ENCODE measurements at regions not wholly inside any gene's neighbourhood (a gene's known extent, or its start where the extent isn't known, plus 50 kb on each side); places are given as distances from the start of the nearest gene placed in this dataset.

DNA sequence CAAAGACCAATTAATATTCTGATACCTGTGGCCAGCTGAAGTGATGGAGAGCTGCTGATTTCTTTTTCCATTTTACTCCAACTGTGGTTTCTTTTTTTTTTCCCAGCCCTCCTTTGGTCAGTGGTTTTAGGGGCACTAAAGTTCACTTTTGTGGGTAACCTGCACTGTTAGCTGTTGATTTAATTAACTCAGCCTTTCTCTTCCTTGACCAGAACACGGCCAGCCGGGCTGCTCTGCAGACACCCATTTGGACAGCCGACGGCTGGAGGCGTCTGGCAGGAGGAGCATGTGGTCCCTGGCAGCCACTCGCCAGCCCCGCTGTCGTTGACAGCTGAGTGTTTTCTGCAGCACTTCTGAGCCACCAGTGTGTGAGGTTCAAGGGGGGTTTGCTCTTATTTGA lies 136.2 kb upstream of the RUNX3 start:
- DNase-seq: no peak
- no peaks in the 10 kb centered on the region for H4K20me1 ChIP-seq (ENCODE audit: insufficient read depth, low read length)
- no peak overlapping the region for H3K4me3 ChIP-seq (ENCODE audit: low read length)
- H3K9ac ChIP-seq (ENCODE audit: low read length): no peak overlapping the region
- H2AFZ ChIP-seq (ENCODE audit: low read length): no peak overlapping the region
- no peaks in the 10 kb centered on the region for H3F3A ChIP-seq (ENCODE audit: insufficient read depth, low read length)
- no peaks in the 10 kb centered on the region for H3K4me1 ChIP-seq (ENCODE audit: low read length)
- H3K9me3 ChIP-seq (replicated peaks; ENCODE audit: insufficient read depth, low read length): no peaks in the 10 kb centered on the region
- no peak overlapping the region for H3K27ac ChIP-seq (ENCODE audit: low read length)
- no peak overlapping the region for H3K4me2 ChIP-seq (ENCODE audit: low read depth, low read length)
- TF ChIP-seq, protein P1, sequence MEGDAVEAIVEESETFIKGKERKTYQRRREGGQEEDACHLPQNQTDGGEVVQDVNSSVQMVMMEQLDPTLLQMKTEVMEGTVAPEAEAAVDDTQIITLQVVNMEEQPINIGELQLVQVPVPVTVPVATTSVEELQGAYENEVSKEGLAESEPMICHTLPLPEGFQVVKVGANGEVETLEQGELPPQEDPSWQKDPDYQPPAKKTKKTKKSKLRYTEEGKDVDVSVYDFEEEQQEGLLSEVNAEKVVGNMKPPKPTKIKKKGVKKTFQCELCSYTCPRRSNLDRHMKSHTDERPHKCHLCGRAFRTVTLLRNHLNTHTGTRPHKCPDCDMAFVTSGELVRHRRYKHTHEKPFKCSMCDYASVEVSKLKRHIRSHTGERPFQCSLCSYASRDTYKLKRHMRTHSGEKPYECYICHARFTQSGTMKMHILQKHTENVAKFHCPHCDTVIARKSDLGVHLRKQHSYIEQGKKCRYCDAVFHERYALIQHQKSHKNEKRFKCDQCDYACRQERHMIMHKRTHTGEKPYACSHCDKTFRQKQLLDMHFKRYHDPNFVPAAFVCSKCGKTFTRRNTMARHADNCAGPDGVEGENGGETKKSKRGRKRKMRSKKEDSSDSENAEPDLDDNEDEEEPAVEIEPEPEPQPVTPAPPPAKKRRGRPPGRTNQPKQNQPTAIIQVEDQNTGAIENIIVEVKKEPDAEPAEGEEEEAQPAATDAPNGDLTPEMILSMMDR (IDR thresholded peaks at IDR 0.05; ENCODE audit: low read length): no peak
- TF ChIP-seq EZH2phosphoT487 (IDR thresholded peaks at IDR 0.05; ENCODE audit: low read length): no peak
- no peak for TF ChIP-seq EZH2 (optimal IDR thresholded peaks at IDR 0.05; ENCODE audit: low read depth, low read length)
- H3K9me2 ChIP-seq (replicated peaks; ENCODE audit: insufficient read depth, low read length): no peaks in the 10 kb centered on the region
- H3K36me3 ChIP-seq (replicated peaks; ENCODE audit: insufficient read depth, low read length): no peaks in the 10 kb centered on the region
- no peaks in the 10 kb centered on the region for H3K79me2 ChIP-seq (ENCODE audit: low read length)
- H3K27me3 ChIP-seq (replicated peaks; ENCODE audit: insufficient read depth, low read length): 0 out of 2 replicates have a peak, but pooled peaks cover 3% of the 10 kb centered on the region

DNA sequence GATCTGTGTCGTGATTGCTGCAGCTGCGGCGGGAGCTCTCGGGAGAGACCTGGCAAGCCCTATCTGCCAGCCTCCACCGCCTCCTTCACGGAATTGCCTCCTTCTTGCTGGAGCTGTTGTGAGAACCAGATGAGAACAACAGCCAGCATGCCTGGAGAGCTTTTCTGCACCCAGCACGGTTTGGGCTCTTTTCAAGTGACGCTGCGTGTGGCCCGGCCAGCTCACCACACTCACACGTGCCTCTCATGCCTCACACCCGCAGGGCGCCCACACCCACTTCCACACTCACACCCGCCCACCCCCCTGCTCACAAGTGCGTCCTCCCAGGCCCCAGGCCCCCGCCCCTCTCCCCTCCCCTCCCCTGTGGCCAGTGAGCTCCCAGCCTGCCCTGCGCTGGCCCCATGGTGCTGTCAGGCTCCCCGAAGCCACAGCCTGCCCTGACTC lies 135.7 kb upstream of the RUNX3 start:
- Histone ChIP-seq H3K4me1 (ENCODE audit: low read length) (no peaks in the 10 kb centered on the region), H3K4me2 (ENCODE audit: low read depth, low read length) (no peak overlapping the region), H3K27ac (ENCODE audit: low read length) (no peak overlapping the region), H3K9me2 (replicated peaks; ENCODE audit: insufficient read depth, low read length) (no peaks in the 10 kb centered on the region), H3K27me3 (replicated peaks; ENCODE audit: insufficient read depth, low read length) (0 out of 2 replicates have a peak, but pooled peaks cover 3% of the 10 kb centered on the region), H3K36me3 (replicated peaks; ENCODE audit: insufficient read depth, low read length) (no peaks in the 10 kb centered on the region), H3K9me3 (replicated peaks; ENCODE audit: insufficient read depth, low read length) (no peaks in the 10 kb centered on the region), H3K9ac (ENCODE audit: low read length) (no peak overlapping the region), H3F3A (ENCODE audit: insufficient read depth, low read length) (no peaks in the 10 kb centered on the region), H3K79me2 (ENCODE audit: low read length) (no peaks in the 10 kb centered on the region), H4K20me1 (ENCODE audit: insufficient read depth, low read length) (no peaks in the 10 kb centered on the region), H2AFZ (ENCODE audit: low read length) (no peak overlapping the region), H3K4me3 (ENCODE audit: low read length) (no peak overlapping the region)
- TF ChIP-seq EZH2phosphoT487 (IDR thresholded peaks at IDR 0.05; ENCODE audit: low read length): no peak
- TF ChIP-seq, protein P1 (IDR thresholded peaks at IDR 0.05; ENCODE audit: low read length): no peak
- TF ChIP-seq EZH2 (optimal IDR thresholded peaks at IDR 0.05; ENCODE audit: low read depth, low read length): no peak
- DNase-seq: no peak

DNA sequence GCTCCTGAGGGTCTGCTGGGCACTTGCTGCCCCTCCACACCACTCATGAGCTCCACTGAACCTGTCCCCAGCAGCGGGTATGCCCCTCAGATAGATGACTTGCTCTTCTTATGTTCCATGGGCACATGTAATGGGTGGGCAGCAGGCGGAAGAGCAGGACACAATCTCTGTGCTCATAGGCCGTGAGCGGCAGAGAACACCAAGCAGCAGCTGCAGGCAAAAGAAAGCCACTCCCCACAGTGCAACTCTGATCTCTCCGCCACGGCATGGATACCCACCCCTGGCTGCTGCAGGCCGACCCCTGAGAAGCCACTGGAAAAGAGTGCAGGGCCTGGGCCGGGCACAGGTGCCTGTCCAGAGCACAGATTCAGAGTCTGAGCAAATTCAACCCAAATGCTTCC lies 135.2 kb upstream of the RUNX3 start:
- TF ChIP-seq EZH2phosphoT487 (IDR thresholded peaks at IDR 0.05; ENCODE audit: low read length) (no peak), EZH2 (optimal IDR thresholded peaks at IDR 0.05; ENCODE audit: low read depth, low read length) (no peak)
- TF ChIP-seq, protein P1 (IDR thresholded peaks at IDR 0.05; ENCODE audit: low read length): no peak
- no peak overlapping the region for H2AFZ ChIP-seq (ENCODE audit: low read length)

More for the DNA sequence above, 135.2 kb upstream of the RUNX3 start:
- Histone ChIP-seq H3F3A (ENCODE audit: insufficient read depth, low read length) (no peaks in the 10 kb centered on the region), H3K9ac (ENCODE audit: low read length) (no peak overlapping the region), H3K4me3 (ENCODE audit: low read length) (no peak overlapping the region), H3K79me2 (ENCODE audit: low read length) (no peaks in the 10 kb centered on the region), H3K4me1 (ENCODE audit: low read length) (no peaks in the 10 kb centered on the region), H3K36me3 (replicated peaks; ENCODE audit: insufficient read depth, low read length) (no peaks in the 10 kb centered on the region), H3K9me3 (replicated peaks; ENCODE audit: insufficient read depth, low read length) (no peaks in the 10 kb centered on the region), H4K20me1 (ENCODE audit: insufficient read depth, low read length) (no peaks in the 10 kb centered on the region), H3K27me3 (replicated peaks; ENCODE audit: insufficient read depth, low read length) (0 out of 2 replicates have a peak, but pooled peaks cover 3% of the 10 kb centered on the region), H3K27ac (ENCODE audit: low read length) (no peak overlapping the region), H3K4me2 (ENCODE audit: low read depth, low read length) (no peak overlapping the region), H3K9me2 (replicated peaks; ENCODE audit: insufficient read depth, low read length) (no peaks in the 10 kb centered on the region)
- DNase-seq: no peak

Measured in MM.1S (cell line).